HG03066 (cell line): ENCODE measurements at regions not wholly inside any gene's neighbourhood (a gene's known extent, or its start where the extent isn't known, plus 50 kb on each side); places are given as distances from the start of the nearest gene placed in this dataset.

Experiments used
- ATAC-seq: cut with Tn5 transposase; IDR thresholded peaks from one replicate; pipeline ENCODE4 v1.9.1; 2021; ENCODE audit warnings: low read depth; ENCODE audit not compliant: unreplicated experiment

- ATAC-seq: no peak
These were observed 424.6 kb downstream of the PABPC4L start for GRCh38 chr4:133776961-133777360.

- no peak for ATAC-seq
These were observed 425.1 kb downstream of the PABPC4L start for GRCh38 chr4:133776503-133776902.

GRCh38 chr4:133775881-133776280 is 425.7 kb downstream of the PABPC4L start:
- ATAC-seq: no peak

GRCh38 chr4:133775469-133775868 is 426.1 kb downstream of the PABPC4L start:
- no peak for ATAC-seq

- ATAC-seq: no peak
These were observed 442.2 kb downstream of the PABPC4L start for GRCh38 chr4:133759428-133759827.

GRCh38 chr4:133741766-133742165 is 459.8 kb downstream of the PABPC4L start:
- ATAC-seq: no peak

- no peak for ATAC-seq
These were observed 481.6 kb downstream of the PABPC4L start for GRCh38 chr4:133720001-133720400.

- no peak for ATAC-seq
These were observed 482.5 kb downstream of the PABPC4L start for GRCh38 chr4:133719098-133719497.

GRCh38 chr4:133714211-133714610 is 487.4 kb downstream of the PABPC4L start:
- no peak for ATAC-seq

GRCh38 chr4:133713340-133713739 is 488.2 kb downstream of the PABPC4L start:
- ATAC-seq: no peak

GRCh38 chr4:133711817-133712216 is 489.8 kb downstream of the PABPC4L start:
- no peak for ATAC-seq

- ATAC-seq: no peak
These were observed 507.2 kb downstream of the PABPC4L start for GRCh38 chr4:133694416-133694815.

- no peak for ATAC-seq
These were observed 517.6 kb downstream of the PABPC4L start for GRCh38 chr4:133683967-133684366.

- ATAC-seq: no peak
These were observed 519.2 kb downstream of the PCDH10 start for GRCh38 chr4:133668061-133668851.

- no peak for ATAC-seq
These were observed 498.1 kb downstream of the PCDH10 start for GRCh38 chr4:133647206-133647605.

- no peak for ATAC-seq
These were observed 492.1 kb downstream of the PCDH10 start for GRCh38 chr4:133641191-133641590.

- ATAC-seq: no peak
These were observed 489.7 kb downstream of the PCDH10 start for GRCh38 chr4:133638751-133639150.

- ATAC-seq: no peak
These were observed 488.1 kb downstream of the PCDH10 start for GRCh38 chr4:133637161-133637560.

GRCh38 chr4:133624744-133625143 is 475.6 kb downstream of the PCDH10 start:
- ATAC-seq: no peak

- ATAC-seq: no peak
These were observed 474.8 kb downstream of the PCDH10 start for GRCh38 chr4:133623847-133624246.

- no peak for ATAC-seq
These were observed 472.5 kb downstream of the PCDH10 start for GRCh38 chr4:133621628-133622027.

- ATAC-seq: no peak
These were observed 471.5 kb downstream of the PCDH10 start for GRCh38 chr4:133620555-133620954.

- ATAC-seq: no peak
These were observed 469.9 kb downstream of the PCDH10 start for GRCh38 chr4:133618963-133619362.
